Stimulated activated naive CD4-positive, alpha-beta T cell treated with Interleukin-2 at 50 U/mL for 16 hours (primary cell): ENCODE measurements at regions not wholly inside any gene's neighbourhood (a gene's known extent, or its start where the extent isn't known, plus 50 kb on each side); places are given as distances from the start of the nearest gene placed in this dataset.
A peak's percentile ranks its signal among the peaks of the same experiment; 100 is the strongest.

Experiments
- DNase-seq: peaks from one replicate; lab custom pipeline; 2025; lab: John Stamatoyannopoulos, UW

GRCh38 chr11:128089962-128090361 lies 497.4 kb downstream of the ETS1 start:
- no peak for DNase-seq

DNA sequence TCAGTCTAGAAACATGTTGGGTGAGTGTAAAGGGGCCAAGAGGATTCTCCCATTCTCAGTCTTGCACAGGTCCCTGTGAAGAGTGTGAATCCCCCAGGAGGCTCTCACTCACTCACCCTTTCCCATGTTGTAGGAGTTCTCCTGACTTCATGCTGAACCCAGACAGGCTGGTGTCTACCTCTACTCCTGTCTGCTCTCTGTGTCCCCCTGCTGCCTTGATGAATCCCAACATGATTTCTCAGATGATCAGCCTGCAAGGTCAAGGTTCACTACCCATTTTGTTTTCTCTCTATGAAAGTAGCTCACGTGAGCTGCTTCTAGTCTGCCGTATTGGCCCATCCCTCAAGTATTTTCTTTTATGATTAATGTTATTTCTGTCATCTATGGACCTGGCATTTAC lies 500.6 kb downstream of the ETS1 start:
- DNase-seq = no peak

GRCh38 chr11:128085276-128085675 lies 502.1 kb downstream of the ETS1 start:
- DNase-seq = no peak

- DNase-seq = no peak
Measured at GRCh38 chr11:128082574-128082973, 504.8 kb downstream of the ETS1 start.

DNA sequence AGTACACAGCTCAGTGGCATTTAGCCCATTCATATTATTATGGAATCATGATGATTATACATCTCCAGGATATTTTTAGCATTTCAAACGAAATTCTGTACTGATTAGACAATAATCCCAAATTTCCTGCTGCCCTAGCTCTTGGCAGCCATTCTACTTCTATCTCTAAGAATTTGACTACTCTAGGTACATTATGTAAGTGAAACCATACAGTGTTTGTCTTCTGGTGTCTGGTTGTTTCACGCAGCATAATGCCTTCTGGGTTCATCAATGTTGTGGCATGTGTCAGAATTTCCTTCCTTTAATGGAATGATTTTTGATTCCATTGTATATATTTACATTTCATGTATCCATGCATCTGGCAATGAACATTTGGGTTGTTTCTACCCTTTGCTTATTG lies 517.7 kb downstream of the ETS1 start:
- no peak for DNase-seq

DNA sequence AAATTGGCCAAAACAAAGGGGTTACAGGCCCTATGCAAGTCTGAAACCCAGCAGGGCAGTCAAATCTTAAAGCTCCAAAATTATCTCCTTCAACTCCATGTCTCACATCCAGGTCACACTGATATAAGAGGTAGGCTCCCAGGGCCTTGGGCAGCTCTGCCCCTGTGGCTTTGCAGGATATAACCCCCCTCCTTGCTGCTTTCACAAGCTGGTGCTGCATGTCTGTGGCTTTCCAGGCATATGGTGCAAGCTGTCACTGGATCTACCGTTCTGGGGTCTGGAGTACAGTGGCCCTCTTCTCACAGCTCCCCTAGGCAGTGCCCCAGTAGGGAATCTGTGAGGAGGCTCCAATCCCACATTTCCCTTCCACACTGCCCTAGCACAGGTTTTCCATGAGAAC lies 519.6 kb downstream of the ETS1 start:
- no peak for DNase-seq

GRCh38 chr11:128066399-128066798 lies 521.0 kb downstream of the ETS1 start:
- no peak for DNase-seq

DNA sequence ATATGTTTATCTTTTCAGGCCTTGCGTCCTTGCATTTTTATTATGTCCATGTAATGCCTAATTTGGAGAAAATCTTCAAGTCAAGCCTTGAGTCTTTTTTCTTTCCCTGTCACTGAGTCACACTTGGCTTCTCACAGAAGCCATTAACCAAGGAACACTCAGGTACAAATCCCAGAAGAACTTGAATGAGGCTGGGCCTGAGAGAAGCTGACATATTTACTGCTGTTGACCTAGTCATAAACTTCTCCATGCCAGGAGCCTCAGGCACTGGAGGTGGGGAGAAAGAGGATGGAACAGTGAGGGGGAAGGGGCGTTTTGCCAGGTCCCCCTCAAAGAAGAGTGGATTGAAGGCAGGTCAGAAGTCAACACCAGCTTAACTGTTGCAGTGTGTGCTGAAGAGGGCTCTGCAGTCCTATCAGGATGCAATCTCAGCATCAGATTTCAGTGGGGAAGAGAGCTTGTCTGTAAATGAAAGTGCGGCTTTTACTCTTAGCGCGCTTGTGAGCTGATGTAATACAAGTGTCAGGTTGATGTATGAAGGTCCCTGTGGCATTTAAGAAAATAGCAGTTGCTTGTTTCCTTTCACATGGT lies 526.0 kb downstream of the ETS1 start:
- DNase-seq = no peak

- no peak for DNase-seq
Measured at GRCh38 chr11:128058580-128059208, 528.7 kb downstream of the ETS1 start.

DNA sequence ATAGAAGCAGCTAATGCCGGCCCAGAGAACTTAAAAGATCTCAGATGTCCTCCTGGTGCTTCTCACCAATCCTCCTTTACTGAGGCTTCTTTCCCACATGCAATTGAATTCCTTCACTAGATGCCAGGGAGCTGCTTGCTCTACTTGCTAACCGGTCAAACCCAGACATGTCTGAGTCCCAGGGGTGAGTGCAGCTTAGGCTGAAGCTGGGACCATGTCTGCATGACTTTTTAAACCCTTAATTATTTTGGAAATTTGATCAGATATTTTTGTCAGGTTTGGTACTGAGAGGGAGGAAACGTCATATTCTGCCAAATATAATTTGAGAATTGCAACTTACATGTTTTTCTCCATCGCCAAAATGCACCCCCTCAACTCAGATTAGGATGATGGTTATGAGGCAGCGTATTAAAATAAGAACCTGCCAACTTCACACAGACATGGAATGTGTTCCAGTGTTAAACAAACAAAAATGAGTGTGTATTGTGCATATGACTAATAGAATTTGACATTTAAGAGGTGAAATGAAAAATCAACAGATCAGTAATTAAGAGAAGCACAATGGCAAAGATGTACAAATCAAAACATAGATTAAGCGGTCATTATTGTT lies 529.5 kb downstream of the ETS1 start:
- no peak for DNase-seq

- DNase-seq = no peak
Measured at GRCh38 chr11:128055576-128056217, 531.7 kb downstream of the ETS1 start.

- no peak for DNase-seq
Measured at GRCh38 chr11:128053981-128054931, 533.1 kb downstream of the ETS1 start.

DNA sequence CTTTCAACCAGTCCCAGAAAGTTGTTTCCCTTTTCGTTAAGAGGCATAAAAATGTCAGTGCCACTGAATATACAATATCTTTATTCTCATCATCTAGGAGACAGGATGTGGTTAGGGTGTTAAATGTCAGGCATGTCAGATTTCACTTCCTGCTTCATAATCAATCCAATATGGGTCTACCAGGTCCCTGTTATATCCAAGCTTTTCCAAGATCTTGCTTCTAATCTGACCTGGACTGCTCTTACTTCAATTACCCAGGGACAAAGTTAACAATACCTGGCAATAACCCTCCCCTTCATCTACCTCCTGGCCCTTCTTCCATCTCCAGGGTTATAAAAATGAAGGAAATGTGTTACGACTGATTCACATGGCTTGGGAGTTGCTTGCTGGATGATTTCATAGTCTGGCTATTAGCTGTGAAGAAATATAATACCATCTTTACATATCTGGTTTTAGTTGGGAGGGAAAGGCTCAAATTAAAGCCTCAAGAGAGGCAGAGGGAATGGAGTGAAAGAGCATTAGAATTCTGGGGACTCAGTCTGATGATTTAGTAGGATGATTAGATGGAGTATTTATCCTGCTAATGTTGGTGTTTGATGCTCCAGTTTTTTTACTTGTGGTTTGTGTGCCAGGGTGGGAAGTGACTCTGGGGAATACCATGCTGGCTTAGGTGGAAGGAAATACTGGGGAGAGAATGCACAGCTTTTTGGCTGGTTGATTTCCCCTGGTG lies 534.3 kb downstream of the ETS1 start:
- DNase-seq = no peak

- DNase-seq = no peak
Measured at GRCh38 chr11:128048121-128048520, 539.2 kb downstream of the ETS1 start.

DNA sequence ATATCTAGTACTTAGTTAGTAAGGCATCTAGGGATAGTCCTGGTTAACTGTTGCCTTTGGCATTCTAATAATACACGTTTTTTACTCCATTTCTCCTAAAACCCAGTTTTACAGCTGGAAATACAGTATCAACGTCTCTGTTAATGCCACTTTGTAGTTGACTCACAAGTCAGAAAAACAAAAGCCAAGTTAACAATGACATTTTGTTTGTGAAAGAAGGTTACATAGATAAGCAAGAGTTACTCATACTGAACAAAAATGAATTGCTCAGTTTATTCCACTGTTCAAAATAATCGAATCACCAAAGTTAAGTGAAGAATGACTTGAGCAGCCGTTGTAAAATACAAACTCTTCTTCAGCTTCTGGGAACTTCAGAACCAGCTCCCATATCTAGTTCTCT lies 540.3 kb downstream of the ETS1 start:
- no peak for DNase-seq

DNA sequence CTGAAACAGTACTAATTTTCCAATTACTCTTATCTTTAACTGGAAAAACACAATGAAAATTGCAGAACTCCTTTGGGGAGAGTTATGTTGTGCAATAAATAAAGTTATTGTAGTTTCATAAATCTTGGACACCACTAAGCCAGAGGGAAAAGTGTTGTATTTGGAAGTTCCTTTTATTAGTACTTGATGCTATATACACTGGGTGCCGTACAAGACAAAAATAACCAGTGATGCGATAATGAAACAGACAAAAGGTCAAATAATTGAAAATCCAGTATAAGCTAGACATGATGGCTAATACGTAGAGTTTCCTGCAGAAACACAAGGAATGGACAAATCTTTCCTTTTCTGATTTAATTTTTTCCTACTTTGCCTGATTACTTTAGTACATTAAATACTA lies 541.1 kb downstream of the ETS1 start:
- DNase-seq = no peak

- no peak for DNase-seq
Measured at GRCh38 chr11:128045094-128045725, 542.1 kb downstream of the ETS1 start.

DNA sequence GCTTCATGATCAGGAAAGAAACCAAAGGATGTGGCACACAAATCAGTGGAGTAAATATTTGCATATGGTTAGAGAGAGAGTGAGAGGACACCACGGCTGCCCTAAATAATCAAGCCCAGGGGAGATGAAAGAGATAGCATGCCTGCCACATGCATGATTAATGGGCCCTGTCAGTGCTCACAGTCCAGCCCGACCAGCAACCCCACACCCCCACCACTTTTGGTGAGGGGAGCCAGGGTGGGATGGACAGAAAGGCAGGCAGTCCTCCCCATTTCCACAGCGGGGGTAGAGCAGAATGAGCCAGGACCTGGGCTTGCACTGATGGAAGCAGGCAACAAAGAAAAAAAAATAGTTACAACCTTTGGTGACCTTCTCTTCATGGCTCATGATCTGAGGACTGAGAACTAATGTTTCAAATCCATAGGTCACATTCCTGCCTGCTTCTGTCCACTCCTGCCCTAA lies 545.0 kb downstream of the ETS1 start:
- DNase-seq = no peak

- no peak for DNase-seq
Measured at GRCh38 chr11:128040603-128041002, 546.8 kb downstream of the ETS1 start.

GRCh38 chr11:128039140-128040021 lies 548.0 kb downstream of the ETS1 start:
- peak; percentile 66 for DNase-seq
